Fibroblast of lung (primary cell): ENCODE measurements at regions not wholly inside any gene's neighbourhood (a gene's known extent, or its start where the extent isn't known, plus 50 kb on each side); places are given as distances from the start of the nearest gene placed in this dataset.

Source experiments
- CTCF ChIP-seq, 2 donors: IDR thresholded peaks in 1 of 2; conservative IDR thresholded peaks in 1 of 2; 1 replicate in 1 of 2; 2 replicates in 1 of 2; pipeline ENCODE4 v1.5.1; 2011 to 2012; ENCODE audit warnings: low read length in 2 of 2, control low read depth in 1 of 2, inconsistent platforms in 1 of 2, low read depth in 1 of 2, mild to moderate bottlenecking in 1 of 2
- EZH2 ChIP-seq: IDR thresholded peaks from 2 replicates; pipeline ENCODE4 v1.5.1; 2012; ENCODE audit warnings: low read length, control low read depth, mild to moderate bottlenecking; ENCODE audit errors: missing control alignments

- TF ChIP-seq CTCF (conservative IDR thresholded peaks at IDR 0.05 in 1 of 2, IDR thresholded peaks at IDR 0.05 in 1 of 2; ENCODE audit: low read depth in 1 of 2, low read length in 2 of 2) (no peak), EZH2 (no peak)
Observed at GRCh38 chr17:59476413-59476812, 89.0 kb upstream of the DHX40 start.
